SK-N-SH (cell line): ENCODE measurements at regions not wholly inside any gene's neighbourhood (a gene's known extent, or its start where the extent isn't known, plus 50 kb on each side); places are given as distances from the start of the nearest gene placed in this dataset.

Experiments used
- CTCF ChIA-PET: fragments of 300-600, 350-600 bp; formaldehyde crosslinking; extraction: SDS; loops from one replicate; lab custom pipeline; 2021; lab: Yijun Ruan, JAX
- POLR2A ChIA-PET: fragments of 350-600 bp; sonication (Branson Sonifier 250); formaldehyde crosslinking; extraction: SDS; loops from one replicate; lab custom pipeline; 2020; ENCODE audit warnings: antibody characterized with exemption, inconsistent platforms; lab: Yijun Ruan, JAX
- DNase-seq: peaks from one replicate; pipeline ENCODE4 v3.0.0; 2012
- H2AFZ ChIP-seq: fragments of 200-600 bp; sonication (generic); 2 replicates; pipeline ENCODE4 v1.8.1; 2016; ENCODE audit warnings: antibody characterized with exemption, mild to moderate bottlenecking, low read depth
- H3F3A ChIP-seq: fragments of 200-600 bp; sonication (generic); replicated peaks from 2 replicates; pipeline ENCODE3; 2016; ENCODE audit warnings: antibody characterized with exemption, mild to moderate bottlenecking; ENCODE audit not compliant: insufficient read depth
- H3K27ac ChIP-seq, 2 experiments: fragments of 200-500 bp in 1 of 2; fragments of 200-600 bp in 1 of 2; sonication (Bioruptor generic) in 1 of 2; sonication (generic), shearing (Covaris generic) in 1 of 2; 2 replicates each; pipeline versions ENCODE4 v1.5.1 to v1.6.1; 2014 to 2016; ENCODE audit warnings: low read depth in 2 of 2, inconsistent platforms in 1 of 2, low read length in 1 of 2, mild to moderate bottlenecking in 1 of 2, mixed read lengths in 1 of 2
- H3K27me3 ChIP-seq: fragments of 200-600 bp; sonication (generic), shearing (Covaris generic); 2 replicates; pipeline ENCODE4 v1.6.1; 2016; ENCODE audit warnings: mixed run types; ENCODE audit not compliant: insufficient read depth
- H3K36me3 ChIP-seq, 2 experiments: fragments of 200-500 bp in 1 of 2; fragments of 200-600 bp in 1 of 2; sonication (Bioruptor generic) in 1 of 2; sonication (generic) in 1 of 2; replicated peaks in 1 of 2; 2 replicates each; pipeline versions ENCODE3 to v1.5.1; 2014 to 2016; ENCODE audit warnings: low read length in 1 of 2, mild to moderate bottlenecking in 1 of 2; ENCODE audit not compliant: insufficient read depth in 2 of 2, control insufficient read depth in 1 of 2
- H3K4me1 ChIP-seq, 2 experiments: fragments of 200-500 bp in 1 of 2; fragments of 200-600 bp in 1 of 2; sonication (Bioruptor generic) in 1 of 2; sonication (generic), shearing (Covaris generic) in 1 of 2; 2 replicates each; pipeline versions ENCODE4 v1.5.1 to v1.6.1; 2014 to 2016; ENCODE audit warnings: low read depth in 1 of 2, low read length in 1 of 2, mixed run types in 1 of 2; ENCODE audit not compliant: insufficient read depth in 2 of 2, control insufficient read depth in 1 of 2
- H3K4me2 ChIP-seq: fragments of 200-600 bp; sonication (generic), shearing (Covaris generic); 2 replicates; pipeline ENCODE4 v1.6.1; 2017; ENCODE audit warnings: mixed run types
- H3K4me3 ChIP-seq, 2 experiments: fragments of 200-500 bp in 1 of 2; fragments of 200-600 bp in 1 of 2; sonication (Bioruptor generic) in 1 of 2; sonication (generic), shearing (Covaris generic) in 1 of 2; 2 replicates each; pipeline versions ENCODE4 v1.5.1 to v1.8.1; 2014 to 2016; ENCODE audit warnings: low read depth in 2 of 2, inconsistent platforms in 1 of 2, low read length in 1 of 2, mild to moderate bottlenecking in 1 of 2, mixed read lengths in 1 of 2, moderate library complexity in 1 of 2
- H3K79me2 ChIP-seq: fragments of 200-600 bp; sonication (generic); 2 replicates; pipeline ENCODE4 v1.8.1; 2017; ENCODE audit warnings: mild to moderate bottlenecking; ENCODE audit not compliant: insufficient read depth
- H3K9ac ChIP-seq: fragments of 200-600 bp; sonication (generic); 2 replicates; pipeline ENCODE4 v1.6.1; 2017; ENCODE audit warnings: mixed run types
- H3K9me2 ChIP-seq: fragments of 200-600 bp; sonication (generic); 2 replicates; pipeline ENCODE4 v1.6.1; 2017; ENCODE audit warnings: mixed run types
- H3K9me3 ChIP-seq: fragments of 200-600 bp; sonication (generic); 2 replicates; pipeline ENCODE4 v1.6.1; 2017; ENCODE audit warnings: mixed run types, mild to moderate bottlenecking, moderate library complexity
- H4K20me1 ChIP-seq: fragments of 200-600 bp; sonication (generic); 2 replicates; pipeline ENCODE4 v1.6.1; 2017; ENCODE audit warnings: mild to moderate bottlenecking, mixed run types; ENCODE audit not compliant: insufficient read depth
- CHD2 ChIP-seq: fragments of 150-350 bp; IDR thresholded peaks from 2 replicates; pipeline ENCODE4 v1.6.1; 2018; ENCODE audit warnings: low read length; ENCODE audit not compliant: partially characterized antibody
- EZH2phosphoT487 ChIP-seq: fragments of 200-600 bp; sonication (generic); IDR thresholded peaks from 2 replicates; pipeline ENCODE4 v1.6.1; 2017; ENCODE audit warnings: low read depth, mixed run types, mild to moderate bottlenecking, antibody characterized with exemption, moderate library complexity, borderline replicate concordance
- FOSL2 ChIP-seq: IDR thresholded peaks from 2 replicates; pipeline ENCODE4 v1.4.0; 2012; ENCODE audit warnings: low read depth, mild to moderate bottlenecking, moderate library complexity, borderline replicate concordance
- FOXJ3 ChIP-seq: sonication (generic); formaldehyde crosslinking; IDR thresholded peaks from 2 replicates; pipeline ENCODE4 v1.5.1; 2020; ENCODE audit warnings: mild to moderate bottlenecking, missing genetic modification reagents
- GATA2 ChIP-seq: sonication (generic); formaldehyde crosslinking; IDR thresholded peaks from 2 replicates; pipeline ENCODE4 v1.5.0; 2020; ENCODE audit warnings: mild to moderate bottlenecking, missing genetic modification reagents
- NRF1 ChIP-seq: IDR thresholded peaks from 2 replicates; pipeline ENCODE4 v1.6.1; 2012; ENCODE audit warnings: low read depth, mild to moderate bottlenecking, low read length
- RCOR1 ChIP-seq: fragments of 150-350 bp; IDR thresholded peaks from 2 replicates; pipeline ENCODE4 v1.6.1; 2017; ENCODE audit warnings: antibody characterized with exemption, low read length
- RFX5 ChIP-seq: IDR thresholded peaks from 2 replicates; pipeline ENCODE4 v1.6.1; 2012; ENCODE audit warnings: mild to moderate bottlenecking, improper control_type of control experiment, low read length
- TAF1 ChIP-seq: IDR thresholded peaks from 2 replicates; pipeline ENCODE4 v1.6.1; 2012; ENCODE audit warnings: low read depth, mild to moderate bottlenecking, low read length, moderate library complexity, borderline replicate concordance
- TCF12 ChIP-seq: IDR thresholded peaks from 2 replicates; pipeline ENCODE4 v1.4.0; 2012
- USF2 ChIP-seq: fragments of 150-350 bp; IDR thresholded peaks from 2 replicates; pipeline ENCODE4 v1.6.1; 2017; ENCODE audit warnings: antibody characterized with exemption, low read length, low read depth, borderline replicate concordance
- WGBS: methylation state at CpG from one replicate; pipeline ENCODE4 v1.1.6; 2017; ENCODE audit warnings: low lambda C conversion rate; 5-methylcytosine and 5-hydroxymethylcytosine counted together
- TF ChIP-seq, protein P1 (sequence below): IDR thresholded peaks from 2 replicates; pipeline ENCODE4 v1.6.1; 2012; ENCODE audit warnings: mild to moderate bottlenecking, low read depth, low read length, moderate library complexity
- TF ChIP-seq, protein P2 (sequence below): fragments of 200-600 bp; sonication (generic); IDR thresholded peaks from 2 replicates; pipeline ENCODE4 v1.6.1; 2017; ENCODE audit warnings: antibody characterized with exemption, mild to moderate bottlenecking, moderate library complexity

DNA sequence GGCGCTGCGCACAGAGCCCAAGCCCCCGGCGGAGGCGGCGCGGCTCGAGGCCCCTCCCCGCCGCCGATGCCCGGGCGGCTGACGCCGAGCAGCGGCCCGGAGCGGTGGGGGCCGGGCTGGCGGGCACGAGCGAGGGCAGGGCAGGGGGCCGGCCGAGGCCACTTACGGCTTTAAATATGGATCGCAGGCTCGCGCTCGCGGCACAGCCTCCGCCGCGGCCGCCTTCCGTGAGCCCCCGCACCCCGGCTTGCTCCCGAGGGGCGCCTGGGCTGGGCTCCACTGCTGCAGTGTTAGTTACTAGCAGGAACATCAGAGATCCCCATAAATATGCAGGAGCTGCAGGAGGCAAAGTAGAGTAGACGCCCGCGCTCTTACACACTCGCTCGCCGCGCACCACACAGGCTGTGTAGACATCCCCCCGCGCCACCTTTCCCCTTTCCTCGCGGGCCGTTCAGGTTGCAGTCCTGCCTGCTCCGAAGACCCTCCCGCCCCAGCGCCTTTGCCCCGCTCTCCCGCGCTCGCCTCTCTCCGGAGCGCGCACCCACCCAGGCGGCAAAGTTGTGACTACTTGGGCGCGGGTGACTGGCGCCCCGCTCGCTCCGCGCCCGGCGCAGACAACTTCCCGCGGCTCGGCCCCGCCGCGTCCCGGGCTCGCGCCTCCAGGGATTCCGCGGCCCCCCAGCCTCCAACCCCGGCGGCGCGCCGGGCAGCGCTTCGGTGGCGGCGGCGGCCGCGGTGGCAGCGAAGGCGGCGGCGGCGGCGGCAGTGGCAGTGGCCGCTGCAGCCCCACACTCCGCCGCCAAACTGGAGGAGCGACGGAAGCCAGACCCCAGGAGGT is 152.0 kb upstream of the SLC4A4 start:
- H4K20me1 ChIP-seq, result no peaks in the 10 kb centered on the region
- H3K79me2 ChIP-seq, result no peaks in the 10 kb centered on the region
- peaks cover 52% of the 10 kb centered on the region; the same call in 1 of the 2 replicates for H3K27me3 ChIP-seq
- H3K4me1 ChIP-seq, result peaks cover 0 to 5% of the 10 kb centered on the region in 2 experiments; a peak in 2 of 4 replicates
- H3K36me3 ChIP-seq, result no peaks in the 10 kb centered on the region
- peak overlapping the region; percentile 39 to 62 for H3K4me3 ChIP-seq
- ChIA-PET POLR2A (no interaction called here), CTCF (no interaction called here)
- H3K9ac ChIP-seq, result no peak overlapping the region
- TF ChIP-seq, protein P1, sequence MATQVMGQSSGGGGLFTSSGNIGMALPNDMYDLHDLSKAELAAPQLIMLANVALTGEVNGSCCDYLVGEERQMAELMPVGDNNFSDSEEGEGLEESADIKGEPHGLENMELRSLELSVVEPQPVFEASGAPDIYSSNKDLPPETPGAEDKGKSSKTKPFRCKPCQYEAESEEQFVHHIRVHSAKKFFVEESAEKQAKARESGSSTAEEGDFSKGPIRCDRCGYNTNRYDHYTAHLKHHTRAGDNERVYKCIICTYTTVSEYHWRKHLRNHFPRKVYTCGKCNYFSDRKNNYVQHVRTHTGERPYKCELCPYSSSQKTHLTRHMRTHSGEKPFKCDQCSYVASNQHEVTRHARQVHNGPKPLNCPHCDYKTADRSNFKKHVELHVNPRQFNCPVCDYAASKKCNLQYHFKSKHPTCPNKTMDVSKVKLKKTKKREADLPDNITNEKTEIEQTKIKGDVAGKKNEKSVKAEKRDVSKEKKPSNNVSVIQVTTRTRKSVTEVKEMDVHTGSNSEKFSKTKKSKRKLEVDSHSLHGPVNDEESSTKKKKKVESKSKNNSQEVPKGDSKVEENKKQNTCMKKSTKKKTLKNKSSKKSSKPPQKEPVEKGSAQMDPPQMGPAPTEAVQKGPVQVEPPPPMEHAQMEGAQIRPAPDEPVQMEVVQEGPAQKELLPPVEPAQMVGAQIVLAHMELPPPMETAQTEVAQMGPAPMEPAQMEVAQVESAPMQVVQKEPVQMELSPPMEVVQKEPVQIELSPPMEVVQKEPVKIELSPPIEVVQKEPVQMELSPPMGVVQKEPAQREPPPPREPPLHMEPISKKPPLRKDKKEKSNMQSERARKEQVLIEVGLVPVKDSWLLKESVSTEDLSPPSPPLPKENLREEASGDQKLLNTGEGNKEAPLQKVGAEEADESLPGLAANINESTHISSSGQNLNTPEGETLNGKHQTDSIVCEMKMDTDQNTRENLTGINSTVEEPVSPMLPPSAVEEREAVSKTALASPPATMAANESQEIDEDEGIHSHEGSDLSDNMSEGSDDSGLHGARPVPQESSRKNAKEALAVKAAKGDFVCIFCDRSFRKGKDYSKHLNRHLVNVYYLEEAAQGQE, result no peak
- TF ChIP-seq GATA2 (no peak), RFX5 (no peak), FOSL2 (no peak), EZH2phosphoT487 (0 out of 2 replicates have a peak, but pooled peaks have one; percentile 58)
- H3K9me3 ChIP-seq, result no peaks in the 10 kb centered on the region
- peak overlapping the region; percentile 87 for H3K4me2 ChIP-seq
- DNase-seq, result peak; percentile 61
- H3K27ac ChIP-seq, result no peak overlapping the region
- no peaks in the 10 kb centered on the region for H3K9me2 ChIP-seq
- H2AFZ ChIP-seq, result peak overlapping the region; percentile 67; the same call in 1 of the 2 replicates
- no peaks in the 10 kb centered on the region for H3F3A ChIP-seq
- WGBS, result under 1% methylated on average over 37 of the region's 105 CpGs

- DNase-seq, result no peak
- Histone ChIP-seq H2AFZ (peak overlapping the region; percentile 50; the same call in 1 of the 2 replicates), H3K27me3 (peaks cover 52% of the 10 kb centered on the region; the same call in 1 of the 2 replicates), H3F3A (no peaks in the 10 kb centered on the region), H3K9me3 (no peaks in the 10 kb centered on the region), H3K4me2 (peak overlapping the region; percentile 87), H3K79me2 (no peaks in the 10 kb centered on the region), H3K4me3 (peak overlapping the region; percentile 39 to 62; a peak in 3 of 4 replicates), H3K36me3 (no peaks in the 10 kb centered on the region), H4K20me1 (no peaks in the 10 kb centered on the region), H3K9me2 (no peaks in the 10 kb centered on the region), H3K4me1 (peaks cover 0 to 5% of the 10 kb centered on the region in 2 experiments; a peak in 2 of 4 replicates), H3K9ac (no peak overlapping the region), H3K27ac (no peak overlapping the region)
- ChIA-PET CTCF (interaction anchor here (1.1 kb wide), 1 partner anchor 12 kb away, joined by 3 read pairs; no protein-coding TSS in a partner anchor), POLR2A (interaction anchor here (0.6 kb wide), 1 partner anchor 88 kb away, joined by 3 read pairs; no protein-coding TSS in a partner anchor)
- TF ChIP-seq RCOR1, result no peak
- TF ChIP-seq RFX5, result no peak
- TF ChIP-seq CHD2, result no peak
- TF ChIP-seq TCF12, result no peak
- TF ChIP-seq, protein P2, sequence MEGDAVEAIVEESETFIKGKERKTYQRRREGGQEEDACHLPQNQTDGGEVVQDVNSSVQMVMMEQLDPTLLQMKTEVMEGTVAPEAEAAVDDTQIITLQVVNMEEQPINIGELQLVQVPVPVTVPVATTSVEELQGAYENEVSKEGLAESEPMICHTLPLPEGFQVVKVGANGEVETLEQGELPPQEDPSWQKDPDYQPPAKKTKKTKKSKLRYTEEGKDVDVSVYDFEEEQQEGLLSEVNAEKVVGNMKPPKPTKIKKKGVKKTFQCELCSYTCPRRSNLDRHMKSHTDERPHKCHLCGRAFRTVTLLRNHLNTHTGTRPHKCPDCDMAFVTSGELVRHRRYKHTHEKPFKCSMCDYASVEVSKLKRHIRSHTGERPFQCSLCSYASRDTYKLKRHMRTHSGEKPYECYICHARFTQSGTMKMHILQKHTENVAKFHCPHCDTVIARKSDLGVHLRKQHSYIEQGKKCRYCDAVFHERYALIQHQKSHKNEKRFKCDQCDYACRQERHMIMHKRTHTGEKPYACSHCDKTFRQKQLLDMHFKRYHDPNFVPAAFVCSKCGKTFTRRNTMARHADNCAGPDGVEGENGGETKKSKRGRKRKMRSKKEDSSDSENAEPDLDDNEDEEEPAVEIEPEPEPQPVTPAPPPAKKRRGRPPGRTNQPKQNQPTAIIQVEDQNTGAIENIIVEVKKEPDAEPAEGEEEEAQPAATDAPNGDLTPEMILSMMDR, result no peak
- TF ChIP-seq NRF1, result no peak
- TF ChIP-seq FOXJ3 (CRISPR knock-in tag), result no peak
- TF ChIP-seq EZH2phosphoT487, result no peak
- no peak for TF ChIP-seq TAF1
- no peak for TF ChIP-seq USF2
- 5% methylated on average over 20 of the region's 45 CpGs for WGBS
Observed at GRCh38 chr4:71187404-71188155, 151.2 kb upstream of the SLC4A4 start.
